NCI-H510A treated with DMSO at 0.1 percent for 48 hours (cell line): ENCODE measurements at regions not wholly inside any gene's neighbourhood (a gene's known extent, or its start where the extent isn't known, plus 50 kb on each side); places are given as distances from the start of the nearest gene placed in this dataset.
"Not testable (repeated sequence)": the region's sequence is repeated elsewhere in the genome, so short reads cannot be mapped to it uniquely, and the experiment has no call there.

ENCODE experiments used
- DNase-seq: peaks from one replicate; lab custom pipeline; 2025; lab: John Stamatoyannopoulos, UW

GRCh38 chr9:78967596-78968217, 604.1 kb upstream of the TLE4 start:
- no peak for DNase-seq

- peak; percentile 3 for DNase-seq
These were observed 601.4 kb upstream of the TLE4 start for GRCh38 chr9:78970375-78970774.

DNA sequence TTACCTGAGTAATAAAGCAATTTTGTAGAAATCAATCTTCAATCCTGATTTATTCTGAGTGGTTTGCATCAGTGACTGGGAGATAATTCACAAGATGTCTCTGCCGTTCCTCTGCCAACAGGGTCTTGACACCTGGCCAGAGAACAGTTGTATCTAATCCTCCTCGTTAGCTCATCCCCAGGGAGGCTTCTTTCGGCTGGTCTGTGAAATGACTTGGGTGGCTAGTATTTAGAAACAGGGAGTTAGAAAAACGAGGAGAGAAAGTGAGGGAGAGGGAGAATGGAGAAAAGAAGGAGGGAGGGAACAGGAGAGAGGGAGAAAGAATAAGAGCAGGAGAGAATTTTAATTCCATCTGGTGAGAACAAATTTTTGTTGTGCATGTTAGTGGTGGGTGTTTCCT, 600.2 kb upstream of the TLE4 start:
- DNase-seq, result peak; percentile 86

DNA sequence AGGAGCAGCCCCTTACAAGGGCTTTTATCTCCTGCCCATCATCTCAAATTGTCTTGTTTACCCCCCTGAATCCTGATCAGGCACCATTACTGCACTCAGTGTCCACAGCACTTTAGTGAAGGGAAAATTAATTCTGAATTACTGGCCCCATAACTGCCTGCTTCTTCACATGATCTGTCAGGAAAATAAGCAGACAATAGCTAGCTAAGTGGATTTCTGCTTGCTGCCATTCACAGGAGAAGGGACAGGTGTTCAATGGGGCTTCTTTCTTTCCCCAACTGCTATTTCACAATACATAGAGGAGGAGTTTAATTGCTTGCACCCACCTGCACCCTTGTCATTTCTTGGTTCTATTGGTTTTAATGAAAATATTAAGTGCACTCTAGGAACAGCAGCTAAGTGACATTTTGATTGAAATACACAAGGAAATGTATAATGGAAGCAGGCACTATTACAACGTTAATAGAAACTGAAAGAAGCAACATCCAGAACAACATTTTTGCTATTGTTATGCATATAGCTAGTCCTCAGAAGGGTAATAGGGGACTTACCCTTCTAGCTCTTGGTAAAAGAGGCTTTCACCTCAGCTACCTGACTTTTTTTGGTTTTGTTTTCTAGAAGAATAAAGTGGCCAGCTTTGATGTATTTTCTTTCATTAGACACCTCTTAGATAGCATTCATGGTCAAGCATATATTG, 599.3 kb upstream of the TLE4 start:
- DNase-seq, result peak; percentile 93

- DNase-seq, result peak; percentile 38
These were observed 597.9 kb upstream of the TLE4 start for GRCh38 chr9:78973907-78974306.

- DNase-seq, result no peak
These were observed 588.9 kb upstream of the TLE4 start for GRCh38 chr9:78982849-78983248.

- DNase-seq, result no peak
These were observed 586.6 kb upstream of the TLE4 start for GRCh38 chr9:78985084-78985738.

DNA sequence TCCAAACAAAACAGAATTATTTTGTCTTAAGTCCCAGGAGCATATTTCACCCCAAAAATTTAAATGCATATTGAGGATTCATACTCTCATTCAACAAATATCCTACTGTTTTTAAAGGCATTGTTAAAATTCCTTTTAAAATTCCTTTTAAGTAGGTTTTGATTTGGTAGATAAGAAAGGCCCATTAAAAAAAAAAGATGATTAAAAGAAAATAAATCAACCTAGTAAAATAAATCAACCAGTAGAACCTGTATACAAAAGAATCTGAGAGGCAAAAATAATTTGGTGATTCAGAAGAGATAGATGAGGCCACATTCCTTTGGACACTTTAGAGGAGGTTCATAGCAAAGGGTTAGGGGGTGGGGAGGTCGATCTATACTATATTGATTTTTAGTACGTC, 585.3 kb upstream of the TLE4 start:
- no peak for DNase-seq

- DNase-seq, result no peak
These were observed 582.6 kb upstream of the TLE4 start for GRCh38 chr9:78989031-78989658.

GRCh38 chr9:78994471-78994870, 577.3 kb upstream of the TLE4 start:
- DNase-seq, result no peak

GRCh38 chr9:78994974-78995373, 576.8 kb upstream of the TLE4 start:
- DNase-seq, result not testable (repeated sequence)

DNA sequence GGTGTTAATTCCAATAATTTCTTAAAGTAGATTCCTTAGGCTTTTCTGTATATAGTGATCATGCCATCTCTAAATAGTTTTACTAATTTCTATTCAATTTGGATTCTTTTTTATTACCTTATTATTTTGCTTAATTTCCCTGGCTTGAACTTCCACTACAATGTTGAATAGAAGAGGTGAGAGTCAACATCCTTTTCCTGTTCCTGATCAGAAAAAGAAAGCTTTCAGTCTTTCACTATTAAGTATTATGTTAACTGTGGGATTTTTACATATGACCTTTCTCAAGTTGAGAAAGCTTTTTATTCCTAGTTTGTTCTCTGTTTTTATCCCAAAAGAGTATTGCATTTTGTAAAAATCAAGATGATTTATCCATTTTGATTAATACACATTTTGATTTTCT, 574.5 kb upstream of the TLE4 start:
- DNase-seq, result no peak

DNA sequence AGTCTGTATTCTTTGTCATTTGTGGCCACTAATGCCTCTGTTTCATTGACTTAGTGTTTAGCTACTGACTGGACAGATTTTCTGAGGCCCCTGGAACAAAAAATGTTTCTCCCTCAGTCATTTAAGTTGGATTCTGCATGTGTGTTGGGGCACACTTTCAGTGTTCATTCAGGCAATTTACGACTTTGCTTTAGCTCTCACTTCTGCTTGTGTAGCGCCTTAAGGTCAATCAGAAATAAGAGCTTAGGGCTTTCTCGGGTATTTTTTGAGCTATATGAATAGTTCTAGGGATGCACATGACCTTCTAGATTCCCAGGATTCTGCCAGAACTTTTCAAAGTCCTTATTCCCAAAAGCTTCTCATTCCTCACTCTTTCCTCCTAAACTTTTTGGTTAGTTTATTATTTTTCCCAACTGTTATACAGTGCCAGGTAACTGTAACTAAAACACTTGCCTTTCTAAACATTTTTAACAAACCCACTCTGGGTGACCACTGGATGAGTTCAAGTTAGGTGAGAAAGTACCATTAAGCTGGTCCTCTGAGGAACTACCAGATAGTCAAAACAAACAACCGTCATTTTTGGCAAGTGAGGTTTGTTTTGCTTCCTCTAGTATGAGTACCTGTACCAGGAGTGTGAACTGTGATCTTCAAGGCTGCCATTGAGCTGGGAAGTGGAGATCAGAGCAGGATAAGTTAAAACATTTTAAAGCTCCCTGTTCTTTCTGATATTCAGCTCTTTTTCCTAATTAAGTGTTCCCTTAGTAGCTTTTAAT, 571.3 kb upstream of the TLE4 start:
- DNase-seq, result no peak

- no peak for DNase-seq
These were observed 570.8 kb upstream of the TLE4 start for GRCh38 chr9:79001012-79001411.

DNA sequence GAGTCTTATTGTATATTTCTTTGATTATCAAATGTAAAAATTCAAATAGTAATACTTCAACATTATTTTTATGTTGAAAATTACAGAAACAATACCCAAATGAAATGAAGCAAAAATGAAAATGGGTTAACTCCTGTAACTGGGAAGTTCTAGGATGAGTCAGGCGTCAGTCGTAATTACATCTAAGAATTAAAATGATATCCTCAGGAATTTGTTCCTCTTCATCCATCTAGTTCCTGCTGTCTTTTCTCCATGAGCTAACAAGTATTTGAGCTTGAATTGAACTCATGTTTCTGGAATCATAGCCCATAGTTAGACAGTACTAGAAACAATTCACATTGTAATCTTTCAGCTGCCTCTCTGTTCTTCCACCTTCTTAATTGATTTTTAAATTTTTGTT, 568.3 kb upstream of the TLE4 start:
- DNase-seq, result no peak

DNA sequence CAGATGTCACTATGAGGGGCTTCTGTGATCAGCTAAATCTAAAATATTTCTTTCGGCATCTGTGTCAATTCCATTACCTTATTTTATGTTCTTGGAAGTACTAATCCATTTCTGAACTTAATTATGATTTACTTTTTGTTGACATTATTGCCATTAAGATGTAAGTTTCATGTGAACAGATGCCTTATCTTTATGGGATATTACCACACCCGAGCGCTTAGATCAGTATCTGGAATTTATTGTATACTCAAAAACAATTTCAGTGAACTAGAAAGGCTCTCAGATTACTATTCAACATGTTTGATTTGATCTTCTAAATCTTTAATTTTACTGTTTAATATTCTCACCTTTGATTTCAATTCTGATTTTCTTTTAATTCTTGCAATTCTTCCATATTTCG, 567.7 kb upstream of the TLE4 start:
- no peak for DNase-seq

GRCh38 chr9:79006546-79006945, 565.2 kb upstream of the TLE4 start:
- no peak for DNase-seq

- DNase-seq, result no peak
These were observed 563.9 kb upstream of the TLE4 start for GRCh38 chr9:79007701-79008483.

DNA sequence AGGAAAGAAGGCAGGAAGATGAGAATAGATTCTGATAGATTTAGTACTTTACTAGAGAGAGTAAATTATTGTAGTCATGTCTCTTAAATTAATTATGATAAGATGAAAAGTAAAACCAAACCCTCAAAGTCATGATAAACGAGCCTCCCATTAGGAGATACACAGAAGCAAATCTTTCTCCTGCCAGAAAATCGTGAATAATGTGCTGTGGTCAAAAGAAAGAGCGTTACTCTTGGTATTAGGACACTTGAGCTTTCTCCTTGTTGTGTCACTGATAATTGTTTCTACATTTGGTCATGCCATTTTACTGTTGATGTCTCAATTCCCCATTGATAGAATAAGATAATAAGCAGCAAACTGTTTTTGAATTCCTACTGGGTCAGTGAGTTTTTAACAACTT, 562.8 kb upstream of the TLE4 start:
- DNase-seq, result no peak

GRCh38 chr9:79011461-79011860, 560.3 kb upstream of the TLE4 start:
- no peak for DNase-seq

- DNase-seq, result no peak
These were observed 559.2 kb upstream of the TLE4 start for GRCh38 chr9:79012561-79012960.
